H1 (cell line): ENCODE measurements at regions not wholly inside any gene's neighbourhood (a gene's known extent, or its start where the extent isn't known, plus 50 kb on each side); places are given as distances from the start of the nearest gene placed in this dataset.

Source experiments
- CTCF ChIA-PET: fragments of 300-600 bp; sonication (Branson Sonifier 250); formaldehyde crosslinking; loops from one replicate; lab custom pipeline; 2021; ENCODE audit not compliant: partially characterized antibody; lab: Charles Lee
- POLR2A ChIA-PET: fragments of 300-600 bp; sonication (Branson Sonifier 250); formaldehyde crosslinking; loops from one replicate; lab custom pipeline; 2021; ENCODE audit warnings: inconsistent platforms; ENCODE audit not compliant: partially characterized antibody; lab: Charles Lee
- DNase-seq, 2 experiments: peaks; one replicate each; pipeline versions ENCODE4 v3.0.0 to v3.0.0-alpha.2; 2010 to 2022; ENCODE audit warnings: low spot score in 2 of 2, low read depth in 1 of 2, mixed read lengths in 1 of 2
- FAIRE-seq: peaks from 2 replicates; lab custom pipeline; 2011; peaks lifted over from hg19 to GRCh38; lab: Jason Lieb, UNC
- H2AFZ ChIP-seq: 2 replicates; pipeline ENCODE4 v1.8.1; 2012; ENCODE audit warnings: low read length, inconsistent platforms
- H2AK5ac ChIP-seq: 2 replicates; pipeline ENCODE4 v1.6.1; 2013; ENCODE audit warnings: low read depth, low read length
- H2BK120ac ChIP-seq: replicated peaks from 2 replicates; pipeline ENCODE3; 2013; ENCODE audit warnings: low read depth, low read length, inconsistent platforms
- H2BK12ac ChIP-seq: 2 replicates; pipeline ENCODE4 v1.6.1; 2013; ENCODE audit warnings: low read depth, low read length
- H2BK15ac ChIP-seq: 2 replicates; pipeline ENCODE4 v1.6.1; 2013; ENCODE audit warnings: low read length
- H2BK20ac ChIP-seq: 2 replicates; pipeline ENCODE4 v1.6.1; 2013; ENCODE audit warnings: low read length
- H2BK5ac ChIP-seq: 2 replicates; pipeline ENCODE4 v1.6.1; 2013; ENCODE audit warnings: low read depth, low read length
- H3K14ac ChIP-seq: 2 replicates; pipeline ENCODE4 v1.6.1; 2013; ENCODE audit warnings: inconsistent platforms; ENCODE audit not compliant: insufficient read length
- H3K18ac ChIP-seq: 2 replicates; pipeline ENCODE4 v1.6.1; 2013; ENCODE audit warnings: low read length; ENCODE audit errors: extremely low read depth
- H3K23ac ChIP-seq: 2 replicates; pipeline ENCODE4 v1.6.1; 2013; ENCODE audit warnings: inconsistent platforms; ENCODE audit not compliant: insufficient read length
- H3K23me2 ChIP-seq: 2 replicates; pipeline ENCODE4 v1.6.1; 2013; ENCODE audit warnings: low read depth, low read length
- H3K27ac ChIP-seq: 2 replicates; pipeline ENCODE4 v1.6.1; 2011; ENCODE audit warnings: low read depth, low read length, inconsistent platforms
- H3K27me3 ChIP-seq, 4 experiments: replicated peaks in 1 of 4; 1 replicate in 1 of 4; 2 replicates in 3 of 4; pipeline versions ENCODE4 v1.6.1 to v1.8.1; 2011 to 2013; ENCODE audit warnings: low read length in 3 of 4, mild to moderate bottlenecking in 3 of 4, inconsistent platforms in 2 of 4, mixed read lengths in 2 of 4, moderate library complexity in 1 of 4; ENCODE audit not compliant: control insufficient read depth in 3 of 4, insufficient read depth in 3 of 4; ENCODE audit errors: extremely low read depth in 1 of 4
- H3K36me3 ChIP-seq, 4 experiments: 2 replicates each; pipeline versions ENCODE4 v1.6.1 to v1.8.1; 2011 to 2013; ENCODE audit warnings: mild to moderate bottlenecking in 4 of 4, low read length in 3 of 4, moderate library complexity in 2 of 4, control low read depth in 1 of 4, inconsistent platforms in 1 of 4; ENCODE audit not compliant: insufficient read depth in 4 of 4, control insufficient read depth in 2 of 4
- H3K4ac ChIP-seq: replicated peaks from 2 replicates; pipeline ENCODE3; 2013; ENCODE audit warnings: low read length, low read depth, mixed read lengths, inconsistent platforms; ENCODE audit not compliant: insufficient read length
- H3K4me1 ChIP-seq, 4 experiments: replicated peaks in 1 of 4; 1 replicate in 1 of 4; 2 replicates in 3 of 4; pipeline versions ENCODE4 v1.6.1 to v1.8.1; 2011 to 2013; ENCODE audit warnings: low read length in 3 of 4, inconsistent platforms in 2 of 4, mixed read lengths in 1 of 4; ENCODE audit not compliant: insufficient read depth in 4 of 4, control insufficient read depth in 3 of 4
- H3K4me2 ChIP-seq, 2 experiments: 2 replicates each; pipeline versions ENCODE4 v1.6.1 to v1.8.1; 2011 to 2013; ENCODE audit warnings: low read depth in 2 of 2, low read length in 2 of 2, control low read depth in 1 of 2, inconsistent platforms in 1 of 2, mild to moderate bottlenecking in 1 of 2; ENCODE audit not compliant: insufficient read depth in 1 of 2
- H3K4me3 ChIP-seq, 4 experiments: fragments of 200-600, 300-600 bp in 1 of 4; sonication (generic), shearing (Covaris generic), sonication (Bioruptor Twin) in 1 of 4; 2 replicates each; pipeline versions ENCODE4 v1.5.1 to v1.8.1; 2011 to 2016; ENCODE audit warnings: low read length in 4 of 4, low read depth in 3 of 4, control low read depth in 2 of 4, inconsistent platforms in 2 of 4, mild to moderate bottlenecking in 2 of 4, mixed read lengths in 1 of 4, moderate library complexity in 1 of 4; ENCODE audit not compliant: insufficient read depth in 2 of 4; ENCODE audit errors: extremely low read depth in 1 of 4
- H3K56ac ChIP-seq: replicated peaks from 2 replicates; pipeline ENCODE3; 2013; ENCODE audit warnings: low read depth, mild to moderate bottlenecking, mixed read lengths, low read length, inconsistent platforms; ENCODE audit not compliant: insufficient read length
- H3K79me1 ChIP-seq: 2 replicates; pipeline ENCODE4 v1.6.1; 2013; ENCODE audit warnings: low read depth, low read length, control low read depth
- H3K79me2 ChIP-seq, 2 experiments: 2 replicates each; pipeline versions ENCODE4 v1.6.1 to v1.8.1; 2012 to 2013; ENCODE audit warnings: low read length in 2 of 2, mild to moderate bottlenecking in 2 of 2, inconsistent platforms in 1 of 2; ENCODE audit not compliant: insufficient read depth in 2 of 2, control insufficient read depth in 1 of 2
- H3K9ac ChIP-seq, 4 experiments: replicated peaks in 1 of 4; 1 replicate in 1 of 4; 2 replicates in 3 of 4; pipeline versions ENCODE4 v1.6.1 to v1.8.1; 2011 to 2013; ENCODE audit warnings: low read depth in 3 of 4, low read length in 3 of 4, control low read depth in 2 of 4, mild to moderate bottlenecking in 2 of 4, moderate library complexity in 2 of 4, inconsistent platforms in 1 of 4; ENCODE audit errors: extremely low read depth in 1 of 4
- H3K9me3 ChIP-seq, 2 experiments: 2 replicates each; pipeline versions ENCODE4 v1.6.1 to v1.8.1; 2012 to 2013; ENCODE audit warnings: mild to moderate bottlenecking in 2 of 2, moderate library complexity in 2 of 2, control low read depth in 1 of 2, inconsistent platforms in 1 of 2, low read depth in 1 of 2, low read length in 1 of 2, mixed read lengths in 1 of 2; ENCODE audit not compliant: insufficient read depth in 2 of 2
- H4K20me1 ChIP-seq, 2 experiments: replicated peaks in 1 of 2; 2 replicates each; pipeline versions ENCODE3 to v1.8.1; 2011 to 2013; ENCODE audit warnings: inconsistent platforms in 2 of 2, low read length in 2 of 2, mild to moderate bottlenecking in 1 of 2; ENCODE audit not compliant: insufficient read depth in 2 of 2, control insufficient read depth in 1 of 2
- H4K5ac ChIP-seq: 2 replicates; pipeline ENCODE4 v1.6.1; 2013; ENCODE audit warnings: low read length, low read depth, mixed read lengths, inconsistent platforms; ENCODE audit not compliant: insufficient read length
- H4K8ac ChIP-seq: 2 replicates; pipeline ENCODE4 v1.8.0; 2013; ENCODE audit warnings: mild to moderate bottlenecking, moderate library complexity, low read length, inconsistent platforms; ENCODE audit not compliant: insufficient read depth; ENCODE audit errors: extremely low read depth
- H4K91ac ChIP-seq: replicated peaks from 2 replicates; pipeline ENCODE3; 2013; ENCODE audit warnings: low read length, mixed read lengths, inconsistent platforms; ENCODE audit not compliant: insufficient read length
- ATF3 ChIP-seq: IDR thresholded peaks from 2 replicates; pipeline ENCODE4 v1.6.1; 2011; ENCODE audit warnings: low read depth, mild to moderate bottlenecking, low read length; ENCODE audit not compliant: insufficient read depth
- BACH1 ChIP-seq: IDR thresholded peaks from 2 replicates; pipeline ENCODE4 v1.6.1; 2012; ENCODE audit warnings: low read length, improper control_type of control experiment
- BRCA1 ChIP-seq: IDR thresholded peaks from 2 replicates; pipeline ENCODE4 v1.6.1; 2012; ENCODE audit warnings: low read depth, low read length, improper control_type of control experiment
- EP300 ChIP-seq, 2 experiments: IDR thresholded peaks; 1 replicate in 1 of 2; 2 replicates in 1 of 2; pipeline ENCODE4 v1.6.1; 2011 to 2012; ENCODE audit warnings: low read depth in 2 of 2, low read length in 2 of 2, mild to moderate bottlenecking in 2 of 2, borderline replicate concordance in 1 of 2, inconsistent platforms in 1 of 2, moderate library complexity in 1 of 2
- JUN ChIP-seq: IDR thresholded peaks from 2 replicates; pipeline ENCODE4 v1.6.1; 2011; ENCODE audit warnings: low read depth, mild to moderate bottlenecking, improper control_type of control experiment, low read length
- KDM5A ChIP-seq: fragments of 200-600 bp; IDR thresholded peaks from 2 replicates; pipeline ENCODE4 v1.7.1; 2012; ENCODE audit warnings: mild to moderate bottlenecking, low read length, inconsistent platforms, mixed read lengths
- PHF8 ChIP-seq: fragments of 200-600 bp; sonication (generic); conservative IDR thresholded peaks from 2 replicates; pipeline ENCODE4 v1.7.1; 2012; ENCODE audit warnings: low read depth, mild to moderate bottlenecking, inconsistent platforms, low read length, moderate library complexity
- POLR2A ChIP-seq, 2 experiments: IDR thresholded peaks; 1 replicate in 1 of 2; 2 replicates in 1 of 2; pipeline ENCODE4 v1.6.1; 2011; ENCODE audit warnings: low read depth in 2 of 2, low read length in 2 of 2, mild to moderate bottlenecking in 2 of 2; ENCODE audit errors: control extremely low read depth in 1 of 2
- RXRA ChIP-seq: IDR thresholded peaks from 2 replicates; pipeline ENCODE4 v1.6.1; 2011; ENCODE audit warnings: low read depth, mild to moderate bottlenecking, low read length, moderate library complexity; ENCODE audit not compliant: insufficient read depth
- SP1 ChIP-seq: IDR thresholded peaks from 2 replicates; pipeline ENCODE4 v1.6.1; 2011; ENCODE audit warnings: low read depth, low read length
- TAF1 ChIP-seq: IDR thresholded peaks from 2 replicates; pipeline ENCODE4 v1.6.1; 2011; ENCODE audit warnings: mild to moderate bottlenecking, low read depth, low read length
- TAF7 ChIP-seq: optimal IDR thresholded peaks from 2 replicates; pipeline ENCODE3; 2011; ENCODE audit warnings: low read depth, mild to moderate bottlenecking, inconsistent platforms, low read length, moderate library complexity, borderline replicate concordance
- YY1 ChIP-seq: IDR thresholded peaks from 2 replicates; pipeline ENCODE4 v1.6.1; 2011; ENCODE audit warnings: low read depth, mild to moderate bottlenecking, low read length
- WGBS, 2 experiments: shearing (Covaris generic) in 1 of 2; methylation state at CpG; one replicate each; pipeline versions ENCODE4 v1.1.6 to v1.1.7; 2013 to 2015; ENCODE audit warnings: low lambda C conversion rate in 2 of 2, mixed read lengths in 2 of 2, inconsistent platforms in 1 of 2, low coverage in 1 of 2, missing lambda C conversion rate in 1 of 2; ENCODE audit not compliant: insufficient replicate concordance in 2 of 2, insufficient coverage in 1 of 2, insufficient read length in 1 of 2; ENCODE audit errors: extremely low coverage in 1 of 2, missing lambda C conversion rate in 1 of 2; 5-methylcytosine and 5-hydroxymethylcytosine counted together
- TF ChIP-seq, protein P1 (sequence below): IDR thresholded peaks from 2 replicates; pipeline ENCODE4 v1.6.1; 2012; ENCODE audit warnings: inconsistent platforms

GRCh38 chr13:72495681-72496080 lies 231.7 kb downstream of the MZT1 start:
- Histone ChIP-seq H3K9me3 (no peaks in the 10 kb centered on the region), H3K27ac (no peak overlapping the region), H2BK120ac (no peak overlapping the region), H3K27me3 (no peaks in the 10 kb centered on the region), H3K36me3 (no peaks in the 10 kb centered on the region), H4K20me1 (no peaks in the 10 kb centered on the region), H2AK5ac (no peak overlapping the region), H2BK15ac (no peak overlapping the region), H3K79me1 (no peaks in the 10 kb centered on the region), H3K79me2 (no peaks in the 10 kb centered on the region), H3K56ac (no peak overlapping the region), H2BK12ac (no peak overlapping the region), H3K4me1 (no peaks in the 10 kb centered on the region), H2BK5ac (no peak overlapping the region), H4K5ac (no peak overlapping the region), H2AFZ (no peak overlapping the region; the same call in 1 of the 2 replicates), H2BK20ac (no peak overlapping the region), H3K4ac (no peak overlapping the region), H3K4me3 (no peak overlapping the region), H3K9ac (no peak overlapping the region), H3K23ac (no peak overlapping the region)
- CTCF ChIA-PET, result interaction anchor here (1.0 kb wide), 1 partner anchor 10 kb away, joined by 4 read pairs; no protein-coding TSS in a partner anchor
- no peak for FAIRE-seq
- POLR2A ChIA-PET, result no interaction called here
- TF ChIP-seq TAF7, result no peak
- TF ChIP-seq EP300 (IDR thresholded peaks at IDR 0.05; ENCODE audit: borderline replicate concordance in 1 of 2, low read depth in 2 of 2, low read length in 2 of 2), result no peak
- TF ChIP-seq SP1, result no peak
- no peak for TF ChIP-seq TAF1
- no peak for TF ChIP-seq RXRA
- TF ChIP-seq PHF8, result no peak
- no peak for TF ChIP-seq ATF3
- no peak for TF ChIP-seq KDM5A
- no peak for TF ChIP-seq BRCA1
- TF ChIP-seq YY1, result no peak
- TF ChIP-seq BACH1, result no peak
- no peak for TF ChIP-seq POLR2A (IDR thresholded peaks at IDR 0.05; ENCODE audit: control extremely low read depth in 1 of 2, low read depth in 2 of 2, low read length in 2 of 2)
- TF ChIP-seq JUN, result no peak
- TF ChIP-seq, protein P1, sequence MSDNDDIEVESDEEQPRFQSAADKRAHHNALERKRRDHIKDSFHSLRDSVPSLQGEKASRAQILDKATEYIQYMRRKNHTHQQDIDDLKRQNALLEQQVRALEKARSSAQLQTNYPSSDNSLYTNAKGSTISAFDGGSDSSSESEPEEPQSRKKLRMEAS, result no peak
- TF ChIP-seq, all 59 proteins: peak for 0
- Histone ChIP-seq H3K14ac (no peak overlapping the region), H4K91ac (no peak overlapping the region), H3K18ac (no peak overlapping the region), H4K8ac (no peak overlapping the region), H3K4me2 (no peak overlapping the region), H3K23me2 (no peaks in the 10 kb centered on the region)
- WGBS, 2 experiments, result 97% methylated on average over 4 of the region's 4 CpGs; no CpG with 5 or more reads in 1 of the 2 experiments
- DNase-seq, result no peak
